Gastrocnemius medialis (tissue), 4 donors: ENCODE measurements at regions not wholly inside any gene's neighbourhood (a gene's known extent, or its start where the extent isn't known, plus 50 kb on each side); places are given as distances from the start of the nearest gene placed in this dataset.

Source experiments
- POLR2A ChIP-seq, 2 donors: fragments of 450-650 bp; IDR thresholded peaks; one replicate each; pipeline ENCODE4 v1.6.1; 2017; ENCODE audit warnings: antibody characterized with exemption in 2 of 2, mild to moderate bottlenecking in 2 of 2, moderate library complexity in 2 of 2
- TF ChIP-seq, protein P1 (sequence below), 5 experiments: fragments of 450-650 bp in 3 of 5; fragments of 200-600 bp in 2 of 5; sonication (generic) in 2 of 5; IDR thresholded peaks in 4 of 5; conservative IDR thresholded peaks in 1 of 5; 1 replicate in 4 of 5; 2 replicates in 1 of 5; pipeline ENCODE4 v1.5.1; 2016 to 2019; ENCODE audit warnings: antibody characterized with exemption in 5 of 5, mild to moderate bottlenecking in 3 of 5, moderate library complexity in 3 of 5

DNA sequence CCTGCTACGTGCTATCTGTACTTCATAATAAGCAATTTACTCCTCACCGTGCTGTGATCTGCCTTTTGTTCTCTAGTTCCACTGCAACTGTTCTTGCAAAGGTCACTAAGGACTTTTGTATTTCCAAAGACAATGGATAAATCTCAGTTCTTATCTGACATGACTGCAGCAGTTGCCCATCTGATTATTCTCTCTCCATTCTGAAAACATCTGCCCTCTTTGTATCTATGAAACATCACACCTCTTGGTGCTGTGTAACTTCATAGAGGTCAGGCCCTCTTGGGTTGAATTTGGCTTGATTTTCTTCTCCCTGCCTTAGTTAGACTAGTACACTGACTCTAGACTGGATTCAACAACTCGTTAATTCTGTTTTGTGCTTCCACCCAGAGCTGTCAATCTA is 319.6 kb downstream of the BTG1 start:
- no peak for TF ChIP-seq POLR2A (IDR thresholded peaks at IDR 0.05)
- TF ChIP-seq, protein P1, sequence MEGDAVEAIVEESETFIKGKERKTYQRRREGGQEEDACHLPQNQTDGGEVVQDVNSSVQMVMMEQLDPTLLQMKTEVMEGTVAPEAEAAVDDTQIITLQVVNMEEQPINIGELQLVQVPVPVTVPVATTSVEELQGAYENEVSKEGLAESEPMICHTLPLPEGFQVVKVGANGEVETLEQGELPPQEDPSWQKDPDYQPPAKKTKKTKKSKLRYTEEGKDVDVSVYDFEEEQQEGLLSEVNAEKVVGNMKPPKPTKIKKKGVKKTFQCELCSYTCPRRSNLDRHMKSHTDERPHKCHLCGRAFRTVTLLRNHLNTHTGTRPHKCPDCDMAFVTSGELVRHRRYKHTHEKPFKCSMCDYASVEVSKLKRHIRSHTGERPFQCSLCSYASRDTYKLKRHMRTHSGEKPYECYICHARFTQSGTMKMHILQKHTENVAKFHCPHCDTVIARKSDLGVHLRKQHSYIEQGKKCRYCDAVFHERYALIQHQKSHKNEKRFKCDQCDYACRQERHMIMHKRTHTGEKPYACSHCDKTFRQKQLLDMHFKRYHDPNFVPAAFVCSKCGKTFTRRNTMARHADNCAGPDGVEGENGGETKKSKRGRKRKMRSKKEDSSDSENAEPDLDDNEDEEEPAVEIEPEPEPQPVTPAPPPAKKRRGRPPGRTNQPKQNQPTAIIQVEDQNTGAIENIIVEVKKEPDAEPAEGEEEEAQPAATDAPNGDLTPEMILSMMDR (IDR thresholded peaks at IDR 0.05 in 4 of 5, conservative IDR thresholded peaks at IDR 0.05 in 1 of 5) = no peak
